A673 (cell line): ENCODE measurements at regions not wholly inside any gene's neighbourhood (a gene's known extent, or its start where the extent isn't known, plus 50 kb on each side); places are given as distances from the start of the nearest gene placed in this dataset.
"Not testable (repeated sequence)": the region's sequence is repeated elsewhere in the genome, so short reads cannot be mapped to it uniquely, and the experiment has no call there.

Experiments
- BruUV-seq: library from RNA; stranded (reverse); fragments of 400-500 nt; replicated peaks from 2 replicates; lab custom pipeline; 2021; lab: Mats Ljungman, UMichigan
- CTCF ChIA-PET: fragments of 300-600 bp; sonication (Branson Sonifier 250); formaldehyde crosslinking; loops from one replicate; lab custom pipeline; 2022; ENCODE audit warnings: antibody characterized with exemption; lab: Charles Lee
- POLR2A ChIA-PET: fragments of 300-600 bp; sonication (Branson Sonifier 250); formaldehyde crosslinking; loops from one replicate; lab custom pipeline; 2022; ENCODE audit warnings: antibody characterized with exemption; ENCODE audit not compliant: low non-redundant PET; lab: Charles Lee
- DNase-seq: peaks from one replicate; pipeline ENCODE4 v3.0.0-alpha.2; 2015; ENCODE audit warnings: low spot score
- H3K27ac ChIP-seq: fragments of 200-600 bp; sonication (generic); 2 replicates; pipeline ENCODE4 v1.5.1; 2016; ENCODE audit warnings: mixed run types, low read depth, mild to moderate bottlenecking, mixed read lengths, antibody characterized with exemption, low read length; ENCODE audit not compliant: poor library complexity, severe bottlenecking
- H3K27me3 ChIP-seq: fragments of 200-600 bp; sonication (generic); replicated peaks from 2 replicates; pipeline ENCODE4 v1.6.1; 2017; ENCODE audit warnings: mixed run types, low read depth, mild to moderate bottlenecking, mixed read lengths, antibody characterized with exemption, low read length; ENCODE audit not compliant: insufficient read depth, poor library complexity
- H3K36me3 ChIP-seq: fragments of 200-600 bp; sonication (generic); 2 replicates; pipeline ENCODE4 v1.6.1; 2016; ENCODE audit warnings: mixed run types, mild to moderate bottlenecking, mixed read lengths, antibody characterized with exemption, low read length; ENCODE audit not compliant: insufficient read depth, poor library complexity, severe bottlenecking
- H3K4me1 ChIP-seq: fragments of 200-600 bp; sonication (generic); 2 replicates; pipeline ENCODE4 v1.6.1; 2017; ENCODE audit warnings: mixed run types, mild to moderate bottlenecking, mixed read lengths, antibody characterized with exemption, low read length; ENCODE audit not compliant: insufficient read depth, poor library complexity, severe bottlenecking
- H3K4me3 ChIP-seq: fragments of 200-600 bp; sonication (generic); 2 replicates; pipeline ENCODE4 v1.5.1; 2016; ENCODE audit warnings: low read depth, mixed run types, mild to moderate bottlenecking, mixed read lengths, low read length; ENCODE audit not compliant: poor library complexity, severe bottlenecking
- H3K9me3 ChIP-seq: fragments of 200-600 bp; sonication (generic); 2 replicates; pipeline ENCODE4 v1.6.1; 2016; ENCODE audit warnings: mixed run types, low read depth, mild to moderate bottlenecking, mixed read lengths, antibody characterized with exemption, low read length; ENCODE audit not compliant: poor library complexity, severe bottlenecking
- EZH2 ChIP-seq: fragments of 200-600 bp; sonication (generic); IDR thresholded peaks from 2 replicates; pipeline ENCODE4 v1.6.1; 2017; ENCODE audit warnings: borderline replicate concordance, low read depth, mild to moderate bottlenecking, mixed read lengths, antibody characterized with exemption, low read length; ENCODE audit not compliant: poor library complexity, severe bottlenecking
- intact Hi-C: fragments of 100-400 bp; cut with micrococcal nuclease; formaldehyde crosslinking; loops from one replicate; pipeline ENCODE4 v1.10.0; 2022; ENCODE audit not compliant: unreplicated experiment
- TF ChIP-seq, protein P1 (sequence below): fragments of 300-800, 200-600 bp; sonication (generic); conservative IDR thresholded peaks from 2 replicates; pipeline ENCODE4 v1.5.1; 2017; ENCODE audit warnings: low read depth, mild to moderate bottlenecking, antibody characterized with exemption, low read length, moderate library complexity, mixed read lengths

DNA sequence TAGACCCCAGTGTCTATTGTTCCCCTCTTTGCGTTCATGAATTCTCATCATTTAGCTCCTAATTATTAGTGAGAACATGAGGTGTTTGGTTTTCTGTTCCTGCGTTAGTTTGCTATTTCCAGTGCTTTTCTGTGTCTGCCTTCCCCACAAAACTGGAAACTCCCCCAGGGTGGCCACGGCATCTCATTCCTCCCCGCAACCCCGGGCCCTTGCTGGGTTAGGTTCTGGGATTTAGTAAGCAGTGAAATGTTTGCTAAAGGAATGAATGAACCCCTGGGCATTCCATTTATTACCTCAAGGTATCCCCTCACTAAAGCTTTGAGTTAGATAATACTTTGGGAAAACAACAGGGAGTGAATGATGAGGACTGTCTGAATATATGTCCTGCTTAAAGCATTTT lies 142.9 kb downstream of the GLUL start:
- ChIA-PET POLR2A (no interaction called here), CTCF (no interaction called here)
- no peak overlapping the region for H3K4me3 ChIP-seq
- H3K27ac ChIP-seq: no peak overlapping the region
- no peak for DNase-seq
- TF ChIP-seq, protein P1, sequence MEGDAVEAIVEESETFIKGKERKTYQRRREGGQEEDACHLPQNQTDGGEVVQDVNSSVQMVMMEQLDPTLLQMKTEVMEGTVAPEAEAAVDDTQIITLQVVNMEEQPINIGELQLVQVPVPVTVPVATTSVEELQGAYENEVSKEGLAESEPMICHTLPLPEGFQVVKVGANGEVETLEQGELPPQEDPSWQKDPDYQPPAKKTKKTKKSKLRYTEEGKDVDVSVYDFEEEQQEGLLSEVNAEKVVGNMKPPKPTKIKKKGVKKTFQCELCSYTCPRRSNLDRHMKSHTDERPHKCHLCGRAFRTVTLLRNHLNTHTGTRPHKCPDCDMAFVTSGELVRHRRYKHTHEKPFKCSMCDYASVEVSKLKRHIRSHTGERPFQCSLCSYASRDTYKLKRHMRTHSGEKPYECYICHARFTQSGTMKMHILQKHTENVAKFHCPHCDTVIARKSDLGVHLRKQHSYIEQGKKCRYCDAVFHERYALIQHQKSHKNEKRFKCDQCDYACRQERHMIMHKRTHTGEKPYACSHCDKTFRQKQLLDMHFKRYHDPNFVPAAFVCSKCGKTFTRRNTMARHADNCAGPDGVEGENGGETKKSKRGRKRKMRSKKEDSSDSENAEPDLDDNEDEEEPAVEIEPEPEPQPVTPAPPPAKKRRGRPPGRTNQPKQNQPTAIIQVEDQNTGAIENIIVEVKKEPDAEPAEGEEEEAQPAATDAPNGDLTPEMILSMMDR: no peak
- TF ChIP-seq EZH2: no peak
- H3K9me3 ChIP-seq: no peaks in the 10 kb centered on the region
- intact Hi-C loops: no loop called here
- no peaks in the 10 kb centered on the region for H3K36me3 ChIP-seq
- no peaks in the 10 kb centered on the region for H3K4me1 ChIP-seq
- H3K27me3 ChIP-seq: no peaks in the 10 kb centered on the region
- no TSS peak for BruUV-seq

DNA sequence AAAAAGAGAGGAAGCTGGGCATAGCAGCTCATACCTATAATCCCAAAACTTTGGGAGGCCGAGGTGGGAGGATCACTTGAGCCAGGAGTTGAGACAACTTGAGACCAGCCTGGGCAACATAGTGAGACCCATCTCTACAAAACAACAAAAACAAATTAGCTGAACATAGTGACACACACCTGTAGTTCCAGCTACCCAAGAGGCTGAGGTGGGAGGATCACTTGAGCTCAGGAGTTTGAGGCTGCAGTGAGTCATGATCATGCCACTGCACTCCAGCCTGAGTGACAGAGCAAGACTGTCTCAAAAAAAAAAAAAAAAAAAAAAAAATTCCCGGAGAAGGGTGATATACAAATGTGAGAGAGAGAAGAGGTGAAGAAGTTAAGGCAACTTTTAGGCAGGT lies 143.8 kb downstream of the GLUL start:
- H3K36me3 ChIP-seq, DNase-seq, H3K27ac ChIP-seq, intact Hi-C loops, POLR2A ChIA-PET, H3K4me3 ChIP-seq, H3K9me3 ChIP-seq, H3K4me1 ChIP-seq, BruUV-seq, H3K27me3 ChIP-seq, CTCF ChIA-PET: not testable (repeated sequence)

DNA sequence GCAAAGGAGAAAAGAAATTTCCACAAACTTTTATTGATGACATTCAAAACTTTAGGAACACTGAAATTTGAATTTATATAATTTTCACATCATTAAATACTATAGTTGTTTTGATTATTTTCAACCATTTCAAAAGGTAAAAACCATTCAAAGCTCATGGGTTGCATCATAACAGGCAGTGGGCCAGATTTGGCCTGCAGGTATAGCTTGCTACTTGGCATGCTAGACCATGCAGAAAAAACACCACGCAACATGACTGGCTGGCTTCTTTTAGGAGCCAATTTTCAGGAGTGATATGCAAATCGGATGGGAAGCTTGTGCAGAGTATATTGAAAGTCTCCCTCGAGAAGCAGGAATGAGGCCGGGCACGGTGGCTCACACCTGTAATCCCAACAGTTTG lies 144.8 kb downstream of the GLUL start:
- H3K27ac ChIP-seq: no peak overlapping the region
- H3K4me3 ChIP-seq: no peak overlapping the region
- no peaks in the 10 kb centered on the region for H3K36me3 ChIP-seq
- H3K4me1 ChIP-seq: no peaks in the 10 kb centered on the region
- no TSS peak for BruUV-seq
- H3K27me3 ChIP-seq: peaks cover 13% of the 10 kb centered on the region
- ChIA-PET POLR2A (no interaction called here), CTCF (no interaction called here)
- TF ChIP-seq, protein P1: no peak
- TF ChIP-seq EZH2: no peak
- DNase-seq: no peak
- intact Hi-C loops: no loop called here
- H3K9me3 ChIP-seq: no peaks in the 10 kb centered on the region

DNA sequence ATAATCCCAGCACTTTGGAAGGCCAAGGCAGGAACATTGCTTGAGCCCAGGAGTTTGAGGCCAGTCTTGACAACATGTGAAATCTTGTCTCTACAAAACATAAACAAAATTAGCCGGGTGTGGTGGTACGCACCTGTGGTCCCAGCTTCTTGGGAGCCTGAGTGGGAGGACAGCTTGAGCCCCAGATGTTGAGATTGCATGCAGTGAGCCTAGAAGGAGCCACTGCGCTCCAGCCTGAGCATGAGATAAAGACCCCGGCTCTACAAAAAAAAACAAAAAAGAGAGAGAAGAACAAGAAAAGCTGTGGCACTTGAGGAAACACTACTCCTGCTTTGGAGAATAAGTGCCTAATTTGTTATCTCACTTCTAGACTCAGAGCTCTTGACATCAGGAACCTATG lies 146.6 kb downstream of the GLUL start:
- TF ChIP-seq, protein P1: no peak
- TF ChIP-seq EZH2: no peak
- CTCF ChIA-PET: no interaction called here
- intact Hi-C loops: no loop called here

More for the DNA sequence above, 146.6 kb downstream of the GLUL start:
- POLR2A ChIA-PET: no interaction called here
- no peaks in the 10 kb centered on the region for H3K9me3 ChIP-seq
- no TSS peak for BruUV-seq
- H3K27ac ChIP-seq: no peak overlapping the region
- no peaks in the 10 kb centered on the region for H3K4me1 ChIP-seq
- peaks cover 16% of the 10 kb centered on the region for H3K27me3 ChIP-seq
- no peak for DNase-seq
- no peaks in the 10 kb centered on the region for H3K36me3 ChIP-seq
- H3K4me3 ChIP-seq: no peak overlapping the region
